Sigmoid colon (tissue), 6 donors: ENCODE measurements at regions not wholly inside any gene's neighbourhood (a gene's known extent, or its start where the extent isn't known, plus 50 kb on each side); places are given as distances from the start of the nearest gene placed in this dataset.

Experiments used
- DNase-seq: peaks from one replicate; pipeline ENCODE4 v3.0.0-alpha.2; 2019
- H3K27ac ChIP-seq, 4 donors: fragments of 200-600 bp; sonication (generic); one replicate each; pipeline ENCODE4 v1.5.1; 2016 to 2019; ENCODE audit warnings: mild to moderate bottlenecking in 1 of 4
- H3K27me3 ChIP-seq, 3 donors: fragments of 200-600 bp; sonication (generic); one replicate each; pipeline ENCODE4 v1.5.1; 2019; ENCODE audit warnings: mild to moderate bottlenecking in 1 of 3
- H3K36me3 ChIP-seq, 4 donors: fragments of 200-600 bp; sonication (generic); one replicate each; pipeline ENCODE4 v1.5.1; 2016 to 2019
- H3K4me1 ChIP-seq, 4 donors: fragments of 200-600 bp; sonication (generic); one replicate each; pipeline ENCODE4 v1.5.1; 2017 to 2019
- H3K4me3 ChIP-seq, 4 donors: fragments of 200-600 bp; sonication (generic); one replicate each; pipeline ENCODE4 v1.5.1; 2017 to 2019; ENCODE audit warnings: mild to moderate bottlenecking in 2 of 4, moderate library complexity in 1 of 4
- H3K9me3 ChIP-seq, 4 donors: fragments of 200-600 bp in 3 of 4; sonication (generic) in 3 of 4; one replicate each; pipeline versions ENCODE4 v1.5.1 to v1.6.1; 2013 to 2019
- EP300 ChIP-seq, 4 donors: sonication (generic); formaldehyde crosslinking; IDR thresholded peaks; one replicate each; pipeline ENCODE4 v1.6.1; 2017; ENCODE audit warnings: antibody characterized with exemption in 4 of 4
- POLR2A ChIP-seq, 2 donors: fragments of 450-650 bp; IDR thresholded peaks; one replicate each; pipeline ENCODE4 v1.6.1; 2016; ENCODE audit warnings: antibody characterized with exemption in 2 of 2, mild to moderate bottlenecking in 2 of 2, moderate library complexity in 2 of 2
- POLR2AphosphoS5 ChIP-seq, 4 donors: sonication (generic); formaldehyde crosslinking; IDR thresholded peaks; one replicate each; pipeline ENCODE4 v1.6.1; 2017; ENCODE audit warnings: antibody characterized with exemption in 4 of 4
- WGBS, 2 donors: extraction: QIAGEN DNeasy Blood & Tissue Kit; methylation state at CpG; one replicate each; pipeline ENCODE4 v1.1.7; 2013; 5-methylcytosine and 5-hydroxymethylcytosine counted together
- intact Hi-C: fragments of 100-400 bp; cut with DNase I; formaldehyde crosslinking; loops from one replicate; pipeline ENCODE4 v1.15.1; 2023
- TF ChIP-seq, protein P1 (sequence below), 4 experiments: fragments of 450-650 bp in 3 of 4; fragments of 200-600 bp in 1 of 4; IDR thresholded peaks; one replicate each; pipeline ENCODE4 v1.5.1; 2016 to 2019; ENCODE audit warnings: antibody characterized with exemption in 4 of 4, mild to moderate bottlenecking in 3 of 4, moderate library complexity in 2 of 4
- donor health status: healthy with polysubstance abuse.
- donor health status: healthy.

DNA sequence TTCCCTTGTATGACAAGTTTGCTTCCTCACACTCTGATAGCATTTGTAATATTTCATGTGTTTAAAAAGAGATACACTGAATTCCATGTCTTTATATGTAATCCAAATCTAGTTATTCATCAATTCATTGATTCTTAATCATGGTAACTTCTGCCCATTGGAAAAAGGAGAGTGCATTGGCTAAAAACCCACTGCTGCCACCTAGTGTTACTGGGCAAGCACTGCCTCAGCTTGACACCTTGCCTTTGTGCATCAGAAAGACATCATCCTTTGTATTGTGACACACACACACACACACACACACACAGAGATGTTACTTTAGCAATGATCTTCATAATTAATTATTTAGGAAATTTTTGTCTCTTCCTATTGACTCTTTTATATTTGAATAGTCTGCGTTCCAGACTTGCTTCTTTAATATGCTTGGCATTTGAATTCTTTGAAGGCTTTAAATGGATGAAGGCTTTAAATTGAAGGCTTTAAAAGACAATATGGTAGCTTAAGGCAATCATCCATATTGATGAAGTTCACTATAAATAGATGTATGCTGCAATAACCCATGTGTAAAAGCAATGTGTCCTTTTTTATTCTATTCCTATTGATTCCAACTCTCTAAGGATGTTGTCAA lies 414.2 kb upstream of the CHST9 start:
- Histone ChIP-seq H3K27ac (no peak overlapping the region), H3K36me3 (no peaks in the 10 kb centered on the region), H3K4me1 (no peaks in the 10 kb centered on the region), H3K4me3 (no peak overlapping the region), H3K9me3 (no peaks in the 10 kb centered on the region), H3K27me3 (no peaks in the 10 kb centered on the region)
- WGBS, 2 donors: 56 to 79% methylated on average over 1 of the region's 1 CpG
- TF ChIP-seq, protein P1, sequence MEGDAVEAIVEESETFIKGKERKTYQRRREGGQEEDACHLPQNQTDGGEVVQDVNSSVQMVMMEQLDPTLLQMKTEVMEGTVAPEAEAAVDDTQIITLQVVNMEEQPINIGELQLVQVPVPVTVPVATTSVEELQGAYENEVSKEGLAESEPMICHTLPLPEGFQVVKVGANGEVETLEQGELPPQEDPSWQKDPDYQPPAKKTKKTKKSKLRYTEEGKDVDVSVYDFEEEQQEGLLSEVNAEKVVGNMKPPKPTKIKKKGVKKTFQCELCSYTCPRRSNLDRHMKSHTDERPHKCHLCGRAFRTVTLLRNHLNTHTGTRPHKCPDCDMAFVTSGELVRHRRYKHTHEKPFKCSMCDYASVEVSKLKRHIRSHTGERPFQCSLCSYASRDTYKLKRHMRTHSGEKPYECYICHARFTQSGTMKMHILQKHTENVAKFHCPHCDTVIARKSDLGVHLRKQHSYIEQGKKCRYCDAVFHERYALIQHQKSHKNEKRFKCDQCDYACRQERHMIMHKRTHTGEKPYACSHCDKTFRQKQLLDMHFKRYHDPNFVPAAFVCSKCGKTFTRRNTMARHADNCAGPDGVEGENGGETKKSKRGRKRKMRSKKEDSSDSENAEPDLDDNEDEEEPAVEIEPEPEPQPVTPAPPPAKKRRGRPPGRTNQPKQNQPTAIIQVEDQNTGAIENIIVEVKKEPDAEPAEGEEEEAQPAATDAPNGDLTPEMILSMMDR (IDR thresholded peaks at IDR 0.05): peak in 3 of 4 experiments; percentile 68 to 77 (median 70)
- no peak for TF ChIP-seq POLR2AphosphoS5 (IDR thresholded peaks at IDR 0.05)
- no peak for DNase-seq
- intact Hi-C loops: loop anchor here (5.0 kb wide), 1 partner anchor 782 kb away; no protein-coding TSS in a partner anchor

DNA sequence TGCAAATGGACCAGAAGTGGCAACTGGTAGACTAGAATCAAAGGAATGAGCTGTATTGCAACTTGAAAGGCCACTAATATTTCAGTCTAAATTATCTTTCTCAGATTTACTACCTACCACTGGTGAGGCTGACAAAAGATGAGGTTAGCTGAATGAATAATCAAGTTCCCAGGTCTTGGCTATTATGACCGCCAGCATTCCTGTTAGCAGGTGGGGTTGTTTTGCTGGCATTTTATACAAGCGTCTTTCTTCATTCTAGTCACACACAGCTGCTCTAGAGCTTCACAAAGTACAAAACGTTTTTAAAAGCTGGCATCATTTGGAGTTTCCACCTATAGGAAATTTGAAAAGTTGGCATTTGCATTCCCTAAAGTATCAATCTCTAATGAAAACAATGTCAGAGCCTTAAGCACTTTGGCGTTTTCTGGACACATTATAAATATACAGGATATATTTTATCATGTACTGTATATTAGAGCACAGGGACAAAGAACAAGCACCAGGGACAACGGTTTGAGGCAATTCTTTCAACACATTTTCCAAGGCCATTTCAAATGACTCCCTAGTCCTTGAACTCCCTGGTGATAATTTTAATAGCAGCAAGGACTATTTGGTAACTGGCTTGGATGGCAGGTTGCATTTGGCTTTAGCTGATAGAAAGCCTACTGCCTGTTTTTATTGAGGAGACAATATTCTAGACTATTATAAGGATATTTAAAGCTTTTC lies 410.2 kb upstream of the CHST9 start:
- DNase-seq: no peak
- Histone ChIP-seq H3K36me3 (no peaks in the 10 kb centered on the region), H3K27me3 (no peaks in the 10 kb centered on the region), H3K27ac (no peak overlapping the region), H3K9me3 (no peaks in the 10 kb centered on the region), H3K4me3 (no peak overlapping the region), H3K4me1 (no peaks in the 10 kb centered on the region)
- TF ChIP-seq EP300 (IDR thresholded peaks at IDR 0.05): no peak
- no peak for TF ChIP-seq POLR2A (IDR thresholded peaks at IDR 0.05)
- TF ChIP-seq, protein P1 (IDR thresholded peaks at IDR 0.05): no peak
- TF ChIP-seq POLR2AphosphoS5 (IDR thresholded peaks at IDR 0.05): no peak
- WGBS, 2 donors: 51 to 65% methylated on average over 5 of the region's 5 CpGs
- intact Hi-C loops: loop anchor here (5.0 kb wide), 1 partner anchor 778 kb away; no protein-coding TSS in a partner anchor

DNA sequence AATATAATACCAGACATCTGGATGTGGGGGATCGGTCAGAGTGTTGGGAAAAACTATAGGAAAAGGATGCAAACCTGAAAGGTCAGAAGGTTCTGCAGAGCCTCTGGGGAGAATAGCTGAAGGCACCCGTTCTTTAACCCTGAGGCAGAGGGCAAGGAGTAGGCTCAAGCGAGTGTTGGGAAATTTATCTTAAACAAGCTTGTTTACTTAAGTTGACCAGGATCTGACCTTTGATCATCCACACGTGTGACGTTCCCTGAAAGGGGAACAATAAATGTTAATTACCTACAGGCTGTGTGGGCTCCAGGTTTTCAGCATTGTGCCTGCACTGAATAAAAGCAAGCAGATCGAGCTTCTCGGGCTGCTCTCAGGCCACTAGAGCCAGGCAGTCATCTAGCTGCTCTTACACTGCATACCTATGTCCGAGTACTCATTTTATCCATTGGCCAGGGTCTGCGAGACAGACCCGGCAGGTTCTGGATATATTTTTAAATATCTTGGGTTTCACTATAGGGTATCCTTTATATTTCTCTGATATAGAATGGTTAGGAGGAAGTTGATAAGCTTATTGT lies 400.6 kb upstream of the CHST9 start:
- H3K9me3 ChIP-seq: peaks cover 0 to 3% (median 0%) of the 10 kb centered on the region in 4 donors
- no peaks in the 10 kb centered on the region for H3K36me3 ChIP-seq
- no peaks in the 10 kb centered on the region for H3K27me3 ChIP-seq
- H3K4me1 ChIP-seq: no peaks in the 10 kb centered on the region
- no peak for TF ChIP-seq POLR2A (IDR thresholded peaks at IDR 0.05)
- 12 to 46% methylated on average over 10 of the region's 10 CpGs for WGBS, 2 donors
- H3K27ac ChIP-seq: no peak overlapping the region
- no peak overlapping the region for H3K4me3 ChIP-seq
- DNase-seq: no peak
- intact Hi-C loops: no loop called here

DNA sequence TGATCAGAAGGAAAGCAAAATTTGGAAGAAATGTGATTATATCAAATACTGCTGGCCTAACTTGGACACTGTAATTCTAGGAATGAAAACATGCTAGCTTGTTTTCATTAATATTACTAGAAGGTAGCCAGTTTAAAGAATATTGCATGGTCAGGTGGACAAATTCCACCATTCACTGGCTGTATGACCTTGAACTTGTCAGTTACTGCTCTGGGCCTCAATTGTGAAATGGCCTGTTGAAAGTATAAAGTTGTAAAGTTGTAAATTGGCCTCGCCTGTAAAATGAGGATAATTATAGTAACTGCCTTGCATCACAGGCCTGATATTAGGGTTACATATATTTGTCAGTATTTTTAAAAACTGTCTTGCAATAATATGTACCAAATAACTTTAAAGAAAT lies 398.4 kb upstream of the CHST9 start:
- 22 to 55% methylated on average over 1 of the region's 1 CpG for WGBS, 2 donors
- no peak for TF ChIP-seq EP300 (IDR thresholded peaks at IDR 0.05)
- TF ChIP-seq POLR2AphosphoS5 (IDR thresholded peaks at IDR 0.05): no peak
- TF ChIP-seq, protein P1 (IDR thresholded peaks at IDR 0.05): no peak
- TF ChIP-seq POLR2A (IDR thresholded peaks at IDR 0.05): no peak
- H3K9me3 ChIP-seq: peaks cover 0 to 3% (median 0%) of the 10 kb centered on the region in 4 donors
- H3K4me1 ChIP-seq: no peaks in the 10 kb centered on the region
- intact Hi-C loops: no loop called here
- no peak overlapping the region for H3K27ac ChIP-seq
- H3K4me3 ChIP-seq: no peak overlapping the region
- H3K27me3 ChIP-seq: no peaks in the 10 kb centered on the region
- DNase-seq: no peak
- no peaks in the 10 kb centered on the region for H3K36me3 ChIP-seq

DNA sequence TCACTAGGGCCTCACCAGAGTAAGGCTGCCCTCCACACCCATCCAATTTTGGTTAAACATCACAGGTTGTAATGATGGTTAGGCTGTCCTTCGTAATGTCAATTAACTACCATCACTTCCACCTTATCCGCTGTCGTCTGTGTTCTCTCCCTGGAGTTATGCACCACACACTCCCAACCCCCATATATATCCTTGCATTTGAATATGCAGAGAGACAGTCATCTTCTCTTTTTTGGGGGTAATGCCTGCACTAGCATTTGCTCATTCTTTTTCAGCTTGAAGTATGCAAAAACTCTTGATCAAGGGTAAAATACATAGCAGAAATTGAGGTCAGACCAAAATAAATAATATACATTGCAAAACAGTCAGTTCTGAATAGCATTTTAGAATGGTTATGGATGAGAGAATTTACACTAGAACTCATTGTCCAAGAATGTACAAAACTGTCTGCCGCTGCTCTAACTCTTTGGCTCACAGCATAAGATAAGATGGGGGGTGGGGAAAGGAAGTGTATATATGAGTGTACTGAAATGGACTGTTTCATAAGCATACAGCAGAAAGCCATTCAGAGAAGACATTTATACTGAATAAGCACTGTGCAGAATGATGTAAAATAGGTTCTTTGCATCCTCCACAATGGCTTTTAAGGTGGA lies 397.8 kb upstream of the CHST9 start:
- TF ChIP-seq, protein P1 (IDR thresholded peaks at IDR 0.05): no peak
- TF ChIP-seq POLR2AphosphoS5 (IDR thresholded peaks at IDR 0.05): no peak
- no peak for TF ChIP-seq POLR2A (IDR thresholded peaks at IDR 0.05)
- TF ChIP-seq EP300 (IDR thresholded peaks at IDR 0.05): no peak
- Histone ChIP-seq H3K4me1 (no peaks in the 10 kb centered on the region), H3K27me3 (no peaks in the 10 kb centered on the region), H3K36me3 (no peaks in the 10 kb centered on the region), H3K27ac (no peak overlapping the region), H3K9me3 (peaks cover 0 to 3% (median 0%) of the 10 kb centered on the region in 4 donors), H3K4me3 (no peak overlapping the region)
- intact Hi-C loops: no loop called here
- no peak for DNase-seq
- WGBS, 2 donors: 90 to 96% methylated on average over 4 of the region's 4 CpGs
